GM18951 (cell line): ENCODE measurements at regions not wholly inside any gene's neighbourhood (a gene's known extent, or its start where the extent isn't known, plus 50 kb on each side); places are given as distances from the start of the nearest gene placed in this dataset.

Experiments
- POLR2A ChIP-seq: IDR thresholded peaks from 4 replicates; pipeline ENCODE4 v1.6.1; 2011; ENCODE audit warnings: mild to moderate bottlenecking; ENCODE audit not compliant: insufficient read length, insufficient read depth; ENCODE audit errors: extremely low read depth
- in situ Hi-C: fragments of 300-500 bp; cut with MboI; formaldehyde crosslinking; loops from one replicate; pipeline ENCODE4 v1.12.0; 2022; ENCODE audit warnings: low sequenced_read_pairs, mixed read lengths, inconsistent platforms; ENCODE audit not compliant: unreplicated experiment

DNA sequence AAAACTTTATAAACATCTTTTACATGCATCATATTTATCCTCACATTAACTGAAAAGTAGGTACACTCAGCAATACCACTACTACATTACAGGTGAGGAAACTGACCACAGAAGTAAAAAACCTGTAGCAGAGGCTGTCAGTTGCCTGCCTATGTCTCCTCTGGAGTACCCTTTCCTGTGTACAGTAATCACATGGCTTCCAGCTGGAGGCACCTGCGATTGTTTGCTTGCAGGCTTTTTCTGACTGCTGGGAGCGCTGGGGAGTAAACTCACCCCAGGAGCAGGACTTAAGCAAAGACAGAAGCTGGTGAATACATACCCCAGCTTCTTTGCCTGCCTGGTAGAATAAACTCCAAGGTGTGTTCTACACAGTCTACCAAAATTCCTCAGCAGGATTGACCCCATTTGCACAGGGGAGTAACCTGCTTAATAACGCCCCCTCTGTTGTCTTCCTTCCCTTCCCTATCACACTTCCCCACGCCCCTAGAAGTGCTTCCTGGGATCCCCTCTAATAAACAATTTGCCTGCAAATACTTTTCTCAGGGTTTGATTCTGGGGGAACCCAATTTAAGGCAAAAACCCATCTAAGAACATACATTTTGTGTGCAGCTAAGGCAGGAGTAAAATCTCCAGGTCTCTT lies 138.9 kb downstream of the PTH2R start:
- in situ Hi-C loops: no loop called here
- no peak for TF ChIP-seq POLR2A

DNA sequence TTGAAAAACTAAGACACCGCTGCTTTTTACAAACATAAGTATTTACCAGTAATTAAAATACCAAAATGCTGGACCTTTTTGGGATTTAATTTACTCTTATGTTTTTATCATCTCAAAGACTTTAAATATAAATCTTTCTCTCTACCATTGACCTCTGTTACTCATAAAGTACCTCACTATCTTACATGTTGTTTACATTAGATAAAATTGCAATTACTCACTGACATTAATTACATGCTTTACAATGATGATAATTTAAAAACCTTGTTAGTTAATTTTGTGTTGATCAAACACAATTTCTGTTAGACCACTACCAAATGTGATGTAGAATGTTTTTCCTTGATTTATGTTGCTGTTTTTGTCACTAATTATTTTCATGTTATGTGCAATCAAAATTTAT lies 139.5 kb downstream of the PTH2R start:
- in situ Hi-C loops: no loop called here
- TF ChIP-seq POLR2A: no peak

DNA sequence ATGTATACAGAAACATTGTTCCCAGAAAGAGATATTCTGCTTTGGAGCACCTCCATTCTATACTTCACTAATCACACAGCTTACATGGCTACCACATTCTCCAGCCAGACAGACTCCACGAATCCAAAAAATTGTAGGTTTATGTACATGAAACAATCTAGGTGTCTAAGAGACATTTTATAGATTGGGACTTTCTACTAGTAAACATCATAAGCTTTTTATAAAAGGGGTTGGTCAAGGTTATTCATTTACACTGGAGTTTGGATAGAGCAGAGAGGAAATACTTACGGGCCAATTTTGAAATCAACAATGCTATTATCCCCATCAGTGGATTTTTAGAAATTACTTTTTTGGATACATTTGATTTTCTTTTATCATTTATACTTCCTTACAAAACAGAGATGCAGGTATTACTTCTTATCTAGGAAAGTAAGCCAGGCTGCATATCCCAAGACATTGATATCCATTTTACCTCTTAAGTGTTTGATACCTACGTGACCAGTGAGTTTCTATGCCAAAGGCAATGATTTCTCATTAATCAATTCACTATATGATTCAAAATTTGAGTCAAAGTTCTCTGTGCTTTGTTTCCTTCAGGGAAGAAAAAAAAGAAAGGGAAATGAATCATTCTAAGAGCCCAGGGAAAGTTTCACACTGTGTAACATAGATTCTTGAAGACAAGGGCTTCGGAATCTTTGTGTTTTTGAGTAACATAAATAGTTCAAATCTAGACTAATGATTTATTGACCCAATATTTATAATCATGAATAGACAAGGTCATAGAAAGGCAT lies 140.5 kb downstream of the PTH2R start:
- in situ Hi-C loops: no loop called here
- TF ChIP-seq POLR2A: no peak

DNA sequence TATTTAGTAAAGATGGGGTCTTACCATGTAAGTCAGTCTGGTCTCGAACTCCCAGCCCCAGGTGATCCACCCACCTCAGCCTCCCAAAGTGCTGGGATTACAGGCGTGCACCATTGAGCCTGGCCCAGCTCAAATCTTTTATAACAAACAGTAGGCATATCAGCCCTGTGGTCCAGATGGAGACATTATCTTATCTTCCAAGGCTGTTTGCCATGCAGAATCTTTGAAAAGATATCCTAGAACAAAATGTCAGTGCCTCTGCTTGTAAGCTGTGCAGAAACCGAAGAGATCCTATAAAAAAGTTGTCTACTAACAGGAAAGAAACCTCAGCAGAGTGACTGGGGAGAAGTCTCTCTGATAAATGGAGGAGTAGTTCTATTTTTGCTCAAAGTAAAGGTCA lies 142.1 kb downstream of the PTH2R start:
- no peak for TF ChIP-seq POLR2A
- in situ Hi-C loops: no loop called here

DNA sequence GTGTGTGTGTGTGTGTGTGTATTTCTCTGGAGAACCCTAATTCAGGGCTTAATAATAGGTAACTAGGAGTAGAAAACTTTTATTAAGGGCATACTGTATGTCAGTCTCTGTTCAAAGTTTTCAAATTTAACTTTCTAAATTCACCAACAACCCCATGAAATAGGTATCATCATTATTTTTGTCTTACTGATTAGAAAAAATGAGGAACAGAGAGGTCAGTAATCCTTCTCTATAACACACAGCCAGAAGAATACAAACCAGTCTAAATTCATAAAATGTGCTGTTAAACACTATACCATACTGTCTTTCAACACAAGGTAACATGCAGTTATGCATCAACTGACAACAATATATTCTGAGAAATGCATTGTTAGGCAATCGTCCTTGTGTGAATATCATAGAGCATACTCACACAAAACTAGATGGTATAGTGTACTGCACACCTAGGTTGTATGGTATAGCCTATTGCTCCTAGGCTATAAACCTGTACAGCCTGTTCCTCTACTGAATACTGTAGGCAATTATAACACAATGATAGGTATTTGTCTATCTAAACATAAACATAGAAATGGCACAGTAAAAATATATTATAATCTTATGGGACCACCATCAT lies 143.1 kb downstream of the PTH2R start:
- in situ Hi-C loops: no loop called here
- no peak for TF ChIP-seq POLR2A

DNA sequence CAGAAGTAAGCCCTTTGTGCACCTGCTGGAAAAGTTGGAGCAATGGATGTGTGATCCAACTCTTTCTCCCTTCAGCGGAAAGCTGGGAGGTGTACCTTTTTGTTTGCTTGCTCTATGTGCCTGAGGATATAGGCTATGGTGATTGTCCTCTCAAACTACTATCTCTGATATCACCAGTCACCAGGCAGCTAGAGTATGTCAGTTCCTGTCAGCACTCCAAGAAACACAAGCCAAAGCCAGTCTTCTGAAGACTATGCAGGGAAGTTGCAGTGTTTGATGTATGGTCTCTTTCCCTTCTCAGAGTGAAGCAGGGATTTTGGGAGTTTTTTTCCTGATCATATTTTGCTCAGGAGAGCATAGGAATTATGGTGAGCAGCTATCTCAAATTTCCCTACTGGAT lies 146.4 kb downstream of the PTH2R start:
- no peak for TF ChIP-seq POLR2A
- in situ Hi-C loops: no loop called here

DNA sequence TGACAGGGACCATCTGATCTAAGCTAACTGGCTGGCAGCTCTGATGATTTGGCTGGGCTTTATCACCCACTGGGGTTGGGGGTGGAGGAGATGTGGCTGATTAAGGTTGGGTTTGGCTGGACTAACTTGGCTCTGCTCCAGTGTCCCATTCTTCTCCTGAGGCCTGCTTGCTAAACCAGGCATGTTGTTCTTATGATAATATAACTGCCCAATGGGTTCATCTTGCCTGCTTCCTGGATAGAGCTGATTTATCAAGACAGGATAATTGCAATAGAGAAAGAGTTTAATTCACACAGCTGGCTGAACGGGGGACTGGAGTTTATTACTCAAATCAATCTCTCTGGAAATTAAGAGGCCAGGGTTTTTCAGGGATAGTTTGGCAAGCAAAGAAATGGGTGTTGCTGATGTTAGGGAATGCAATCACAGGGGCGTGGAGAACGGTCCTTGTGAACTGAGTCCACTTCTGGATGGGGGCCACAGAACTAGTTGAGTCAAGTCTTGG lies 150.4 kb downstream of the PTH2R start:
- no peak for TF ChIP-seq POLR2A

DNA sequence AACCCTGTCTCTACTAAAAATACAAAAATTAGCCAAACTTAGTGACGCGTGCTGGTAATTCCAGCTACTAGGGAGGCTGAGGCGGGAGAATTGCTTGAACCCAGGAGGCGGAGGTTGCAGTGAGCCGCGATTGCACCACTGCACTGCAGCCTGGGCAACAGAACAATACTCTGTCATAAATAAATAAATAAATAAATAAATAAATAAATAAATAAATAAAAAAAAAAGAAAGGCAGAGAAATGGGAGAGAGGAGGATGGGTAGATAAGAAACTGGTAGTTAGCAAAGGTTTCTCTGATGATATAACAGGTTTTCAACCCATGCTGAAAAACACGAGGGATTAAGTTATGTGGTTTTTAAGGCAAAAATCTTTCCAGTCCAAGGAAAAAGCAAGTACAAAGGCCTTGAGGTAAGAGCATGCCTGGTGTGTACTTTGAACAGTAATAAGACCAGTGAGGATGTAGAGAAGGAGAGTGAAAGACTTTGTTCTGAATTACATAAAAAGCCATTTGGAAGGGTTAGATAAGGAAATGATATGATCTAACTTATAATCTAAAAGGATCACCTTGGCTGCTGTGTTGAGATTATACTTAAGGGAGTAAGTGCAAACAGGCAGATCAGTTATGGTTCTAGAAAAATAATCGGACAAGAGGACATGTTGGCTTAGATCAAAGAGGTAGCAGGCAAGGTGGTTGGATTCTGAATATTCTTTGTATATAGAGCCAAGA lies 159.3 kb downstream of the PTH2R start:
- TF ChIP-seq POLR2A: no peak
- in situ Hi-C loops: no loop called here

More for the DNA sequence above, 150.4 kb downstream of the PTH2R start:
- in situ Hi-C loops: no loop called here

DNA sequence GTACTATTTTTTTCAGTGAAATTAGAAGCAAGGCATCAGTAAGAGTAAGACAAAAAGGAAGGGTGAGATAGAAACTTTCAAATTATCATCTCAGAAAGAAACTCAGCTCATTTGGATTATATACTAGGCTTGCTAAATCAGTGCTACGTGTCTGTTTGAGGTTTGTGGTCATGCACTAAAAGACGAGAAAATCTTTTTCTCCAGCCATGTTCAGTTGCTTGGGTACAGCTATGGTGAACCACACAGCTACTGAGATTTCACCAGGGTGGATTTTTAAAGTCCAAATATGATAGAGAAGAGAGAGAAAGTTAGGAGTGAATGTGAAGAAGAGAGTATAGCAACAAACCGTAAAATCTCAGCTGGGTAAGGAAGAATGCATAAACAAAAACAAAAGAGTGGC lies 161.6 kb downstream of the PTH2R start:
- no peak for TF ChIP-seq POLR2A

DNA sequence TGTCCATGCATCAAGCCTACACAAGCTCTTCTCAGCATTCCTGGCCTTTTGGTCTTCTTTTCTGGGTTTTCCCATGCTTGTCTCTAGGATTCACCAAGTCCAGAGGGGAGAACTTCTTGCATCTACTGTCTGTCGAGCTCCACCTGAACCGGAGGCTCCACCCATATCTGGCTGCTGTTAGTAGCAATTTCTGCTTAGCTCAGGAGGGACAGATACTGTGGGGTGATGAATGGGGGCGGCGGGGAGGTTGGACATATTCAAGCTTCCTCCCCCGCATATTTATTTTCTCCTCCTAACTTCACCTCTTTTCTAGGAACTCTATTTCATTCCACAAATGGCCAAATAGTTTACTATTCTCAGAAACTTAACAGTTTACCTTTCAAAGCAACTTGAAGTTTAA lies 163.5 kb downstream of the PTH2R start:
- no peak for TF ChIP-seq POLR2A
- in situ Hi-C loops: no loop called here

More for the DNA sequence above, 161.6 kb downstream of the PTH2R start:
- in situ Hi-C loops: no loop called here

DNA sequence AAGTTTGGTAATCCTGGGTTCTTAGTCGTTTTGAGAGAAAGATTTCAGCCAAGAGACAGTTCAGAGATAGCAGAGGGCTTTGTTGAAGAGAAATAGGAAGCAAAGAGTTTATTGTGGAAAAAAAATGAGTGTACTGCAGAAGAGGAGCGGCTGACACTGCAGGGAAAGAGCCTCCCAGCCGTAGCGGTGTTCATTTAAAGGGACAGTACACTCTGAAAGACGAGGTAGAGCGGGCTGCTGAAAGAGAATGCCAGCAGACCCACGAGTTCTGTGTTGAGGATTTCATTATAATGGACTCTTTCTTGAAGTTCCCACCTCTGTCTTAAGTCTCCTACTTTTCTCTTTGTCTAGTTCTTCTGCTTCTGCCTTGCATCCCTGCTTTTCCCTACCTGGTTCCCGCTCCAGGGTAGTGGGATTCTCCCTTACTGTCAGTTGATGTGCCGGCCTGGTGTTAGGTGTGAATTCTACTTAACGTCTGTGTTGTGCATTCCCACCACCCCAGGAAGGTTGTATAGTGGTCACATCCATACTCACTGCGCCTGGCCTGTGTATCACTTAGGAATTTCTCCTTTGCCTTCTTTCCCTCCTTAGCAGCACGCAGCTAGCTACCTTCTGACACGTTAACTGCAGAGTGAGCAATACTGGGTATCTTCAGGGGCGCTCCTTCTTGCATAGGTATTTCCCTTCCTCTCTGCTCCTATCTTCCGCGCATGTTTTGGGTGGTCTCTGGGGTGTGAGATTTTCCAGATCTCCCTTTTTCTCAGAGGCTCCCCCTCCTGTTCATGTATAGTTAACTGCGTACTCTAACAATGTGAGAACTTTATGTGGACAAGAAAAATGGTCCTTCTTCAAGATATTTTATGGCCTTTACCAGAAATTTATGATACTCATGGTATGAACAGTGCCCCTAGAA lies 164.5 kb downstream of the PTH2R start:
- in situ Hi-C loops: no loop called here
- no peak for TF ChIP-seq POLR2A

DNA sequence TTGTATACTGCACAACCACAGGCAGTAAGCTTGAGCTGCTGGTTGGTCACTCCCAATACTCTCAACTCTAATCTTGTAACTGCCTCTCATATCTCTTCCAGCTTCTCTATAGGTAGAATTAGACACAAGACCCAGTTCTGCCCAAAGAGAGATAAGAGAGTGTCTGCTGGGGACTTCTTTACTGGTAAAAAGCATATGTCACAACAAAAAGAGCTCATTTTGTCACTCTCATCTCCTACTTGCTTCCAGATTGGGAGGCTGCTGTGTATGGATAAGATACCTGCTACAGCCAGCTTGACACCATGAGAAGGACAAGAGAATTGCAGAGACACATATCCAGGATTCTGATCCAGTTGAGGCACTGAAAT lies 165.2 kb downstream of the PTH2R start:
- in situ Hi-C loops: no loop called here
- no peak for TF ChIP-seq POLR2A

DNA sequence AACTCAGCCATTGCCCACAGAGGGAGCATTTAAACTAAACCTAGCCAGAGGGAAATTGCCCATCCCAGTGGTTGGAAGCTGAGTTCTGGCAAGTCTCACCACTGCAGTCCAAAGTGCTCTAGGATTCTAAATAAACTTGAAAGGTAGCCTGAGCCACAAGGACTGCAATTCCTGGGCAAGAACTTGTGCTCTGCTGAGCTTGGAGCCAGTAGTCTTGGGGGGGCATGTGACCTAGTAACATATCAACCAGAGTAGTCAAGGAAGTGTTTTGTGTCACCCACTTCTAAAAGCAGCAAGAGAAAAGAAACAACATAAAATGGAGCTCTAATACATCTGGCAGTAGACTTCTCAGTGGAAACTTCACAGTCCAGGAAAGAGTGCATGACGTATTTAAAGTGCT lies 167.0 kb downstream of the PTH2R start:
- in situ Hi-C loops: no loop called here
- TF ChIP-seq POLR2A: no peak

DNA sequence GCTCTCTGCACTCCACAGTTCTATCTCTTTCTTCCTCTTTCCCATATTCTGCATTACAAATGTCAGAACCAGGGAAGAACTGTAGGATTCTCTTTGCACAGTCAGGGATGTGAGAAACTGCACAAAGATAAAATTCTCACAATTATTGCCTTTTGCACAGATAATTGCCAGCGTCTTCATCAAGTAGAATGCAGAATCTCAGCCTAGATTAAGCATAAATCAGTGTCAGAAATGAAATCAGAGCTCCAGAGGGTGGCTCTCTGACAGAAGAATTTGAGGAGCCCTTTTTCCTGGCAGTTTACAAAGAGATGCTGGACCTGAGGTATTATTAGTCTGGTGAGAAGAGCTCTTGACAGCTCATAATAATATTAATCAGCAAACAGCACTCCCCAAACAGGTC lies 173.1 kb downstream of the PTH2R start:
- in situ Hi-C loops: no loop called here
- no peak for TF ChIP-seq POLR2A
